Aorta (tissue), 5 donors: ENCODE measurements at regions not wholly inside any gene's neighbourhood (a gene's known extent, or its start where the extent isn't known, plus 50 kb on each side); places are given as distances from the start of the nearest gene placed in this dataset.

ENCODE experiments used
- ATAC-seq: fragments of 200-7000 bp; cut with Tn5 transposase; one replicate; pipeline ENCODE4 v1.9.1; 2022; ENCODE audit warnings: moderate library complexity; ENCODE audit not compliant: low FRiP score
- DNase-seq, 2 donors: peaks; one replicate each; pipeline ENCODE4 v3.0.0-alpha.2; 2020
- H3K27ac ChIP-seq, 2 donors: one replicate each; pipeline ENCODE4 v1.5.1; 2013; ENCODE audit warnings: low read length in 2 of 2, mild to moderate bottlenecking in 2 of 2, moderate library complexity in 2 of 2, control low read depth in 1 of 2, inconsistent platforms in 1 of 2, low read depth in 1 of 2
- H3K27me3 ChIP-seq, 2 donors: one replicate each; pipeline ENCODE4 v1.6.1; 2013; ENCODE audit warnings: control low read depth in 1 of 2, low read length in 1 of 2, mild to moderate bottlenecking in 1 of 2, moderate library complexity in 1 of 2; ENCODE audit not compliant: insufficient read depth in 2 of 2, control insufficient read depth in 1 of 2
- H3K36me3 ChIP-seq, 2 donors: one replicate each; pipeline ENCODE4 v1.6.1; 2013; ENCODE audit warnings: control low read depth in 1 of 2, low read length in 1 of 2, mild to moderate bottlenecking in 1 of 2; ENCODE audit not compliant: insufficient read depth in 2 of 2, control insufficient read depth in 1 of 2
- H3K4me1 ChIP-seq, 2 donors: one replicate each; pipeline ENCODE4 v1.6.1; 2013; ENCODE audit warnings: low read length in 2 of 2, control low read depth in 1 of 2, mild to moderate bottlenecking in 1 of 2, moderate library complexity in 1 of 2; ENCODE audit not compliant: insufficient read depth in 2 of 2, control insufficient read depth in 1 of 2
- H3K4me3 ChIP-seq, 2 donors: one replicate each; pipeline ENCODE4 v1.5.1; 2013; ENCODE audit warnings: low read length in 2 of 2, control low read depth in 1 of 2, mild to moderate bottlenecking in 1 of 2
- H3K9me3 ChIP-seq: one replicate; pipeline ENCODE4 v1.6.1; 2013; ENCODE audit warnings: mild to moderate bottlenecking, low read length; ENCODE audit not compliant: control insufficient read depth
- WGBS, 2 donors: extraction: QIAGEN DNeasy Blood & Tissue Kit; methylation state at CpG; one replicate each; pipeline ENCODE4 v1.1.7; 2013; 5-methylcytosine and 5-hydroxymethylcytosine counted together
- intact Hi-C, 2 donors: fragments of 100-400 bp; cut with DNase I; formaldehyde crosslinking; loops; one replicate each; pipeline versions ENCODE4 v1.14.2 to v1.15.0; 2022
- donor health status: healthy with polysubstance abuse.
- donor health status: Bipolar disorder and iron deficiency.
- donor health status: DM: no; HTN: no; CAD: no.
- donor health status: DM: no; HTN: no; CAD: no.
- donor health status: DM: yes; HTN: yes; CAD: no.

GRCh38 chr9:7691909-7692308, 107.7 kb downstream of the DMAC1 start:
- no peaks in the 10 kb centered on the region for H3K9me3 ChIP-seq

GRCh38 chr9:7690014-7690413, 109.6 kb downstream of the DMAC1 start:
- ATAC-seq (no peak), DNase-seq (no peak)
- no peaks in the 10 kb centered on the region for H3K9me3 ChIP-seq
- H3K4me3 ChIP-seq, result no peak overlapping the region
- no peaks in the 10 kb centered on the region for H3K4me1 ChIP-seq
- intact Hi-C loops, result no loop called here
- no peaks in the 10 kb centered on the region for H3K27me3 ChIP-seq
- no peak overlapping the region for H3K27ac ChIP-seq
- no peaks in the 10 kb centered on the region for H3K36me3 ChIP-seq

More at GRCh38 chr9:7691909-7692308, 107.7 kb downstream of the DMAC1 start:
- H3K27ac ChIP-seq, result no peak overlapping the region
- WGBS, 2 donors, result 87 to 88% methylated on average over 2 of the region's 2 CpGs
- no peaks in the 10 kb centered on the region for H3K36me3 ChIP-seq
- ATAC-seq, result no peak
- intact Hi-C loops, result no loop called here
- H3K4me3 ChIP-seq, result no peak overlapping the region
- DNase-seq, result no peak
- no peaks in the 10 kb centered on the region for H3K4me1 ChIP-seq
- H3K27me3 ChIP-seq, result no peaks in the 10 kb centered on the region

- Histone ChIP-seq H3K27ac (no peak overlapping the region), H3K36me3 (no peaks in the 10 kb centered on the region), H3K4me1 (no peaks in the 10 kb centered on the region), H3K27me3 (no peaks in the 10 kb centered on the region), H3K4me3 (no peak overlapping the region), H3K9me3 (no peaks in the 10 kb centered on the region)
- no peak for ATAC-seq
- 65 to 78% methylated on average over 1 of the region's 1 CpG for WGBS, 2 donors
- DNase-seq, result no peak
- intact Hi-C loops, result no loop called here
Measured at GRCh38 chr9:7688626-7689025, 111.0 kb downstream of the DMAC1 start.

- H3K36me3 ChIP-seq, result no peaks in the 10 kb centered on the region
- no peak overlapping the region for H3K27ac ChIP-seq
- H3K4me3 ChIP-seq, result no peak overlapping the region
- H3K27me3 ChIP-seq, result no peaks in the 10 kb centered on the region
- 72 to 76% methylated on average over 4 of the region's 4 CpGs for WGBS, 2 donors
- no peaks in the 10 kb centered on the region for H3K9me3 ChIP-seq
- ATAC-seq (no peak), DNase-seq (no peak)
- H3K4me1 ChIP-seq, result no peaks in the 10 kb centered on the region
- intact Hi-C loops, result no loop called here
Measured at GRCh38 chr9:7676609-7677156, 122.9 kb downstream of the DMAC1 start.

- Histone ChIP-seq H3K27me3 (no peaks in the 10 kb centered on the region), H3K9me3 (no peaks in the 10 kb centered on the region), H3K4me3 (no peak overlapping the region), H3K27ac (no peak overlapping the region), H3K36me3 (no peaks in the 10 kb centered on the region), H3K4me1 (no peaks in the 10 kb centered on the region)
- intact Hi-C loops, result no loop called here
- no peak for ATAC-seq
- 90% methylated on average over 2 of the region's 2 CpGs for WGBS, 2 donors
- no peak for DNase-seq
Measured at GRCh38 chr9:7671847-7672246, 127.7 kb downstream of the DMAC1 start.

GRCh38 chr9:7668541-7668940, 131.0 kb downstream of the DMAC1 start:
- H3K36me3 ChIP-seq, result no peaks in the 10 kb centered on the region
- H3K27me3 ChIP-seq, result no peaks in the 10 kb centered on the region
- H3K4me3 ChIP-seq, result no peak overlapping the region
- DNase-seq (no peak), ATAC-seq (no peak)
- intact Hi-C loops, result no loop called here
- no peak overlapping the region for H3K27ac ChIP-seq
- no peaks in the 10 kb centered on the region for H3K9me3 ChIP-seq
- WGBS, 2 donors, result 19 to 23% methylated on average over 1 of the region's 1 CpG
- H3K4me1 ChIP-seq, result no peaks in the 10 kb centered on the region

- no peak overlapping the region for H3K27ac ChIP-seq
- H3K27me3 ChIP-seq, result no peaks in the 10 kb centered on the region
- intact Hi-C loops, result no loop called here
- DNase-seq (no peak), ATAC-seq (no peak)
- H3K9me3 ChIP-seq, result no peaks in the 10 kb centered on the region
- no peaks in the 10 kb centered on the region for H3K36me3 ChIP-seq
- H3K4me1 ChIP-seq, result no peaks in the 10 kb centered on the region
- WGBS, 2 donors, result 93 to 94% methylated on average over 3 of the region's 3 CpGs
- H3K4me3 ChIP-seq, result no peak overlapping the region
Measured at GRCh38 chr9:7665874-7666273, 133.7 kb downstream of the DMAC1 start.

- Histone ChIP-seq H3K36me3 (no peaks in the 10 kb centered on the region), H3K27me3 (no peaks in the 10 kb centered on the region), H3K4me3 (no peak overlapping the region), H3K27ac (no peak overlapping the region), H3K4me1 (no peaks in the 10 kb centered on the region), H3K9me3 (no peaks in the 10 kb centered on the region)
- no peak for DNase-seq
- WGBS, 2 donors, result 96 to 97% methylated on average over 4 of the region's 4 CpGs
- intact Hi-C loops, result no loop called here
- no peak for ATAC-seq
Measured at GRCh38 chr9:7659766-7660165, 139.8 kb downstream of the DMAC1 start.

GRCh38 chr9:7656636-7657035, 142.9 kb downstream of the DMAC1 start:
- Histone ChIP-seq H3K9me3 (no peaks in the 10 kb centered on the region), H3K36me3 (no peaks in the 10 kb centered on the region), H3K4me1 (no peaks in the 10 kb centered on the region), H3K4me3 (no peak overlapping the region), H3K27me3 (no peaks in the 10 kb centered on the region), H3K27ac (no peak overlapping the region)
- ATAC-seq, result no peak
- intact Hi-C loops, result no loop called here
- WGBS, 2 donors, result 15% methylated on average over 5 of the region's 5 CpGs
- DNase-seq, result no peak
